H1 (cell line): ENCODE measurements at regions not wholly inside any gene's neighbourhood (a gene's known extent, or its start where the extent isn't known, plus 50 kb on each side); places are given as distances from the start of the nearest gene placed in this dataset.

Experiments
- CTCF ChIA-PET: fragments of 300-600 bp; sonication (Branson Sonifier 250); formaldehyde crosslinking; loops from one replicate; lab custom pipeline; 2021; ENCODE audit not compliant: partially characterized antibody; lab: Charles Lee
- POLR2A ChIA-PET: fragments of 300-600 bp; sonication (Branson Sonifier 250); formaldehyde crosslinking; loops from one replicate; lab custom pipeline; 2021; ENCODE audit warnings: inconsistent platforms; ENCODE audit not compliant: partially characterized antibody; lab: Charles Lee
- DNase-seq, 2 experiments: peaks; one replicate each; pipeline versions ENCODE4 v3.0.0 to v3.0.0-alpha.2; 2010 to 2022; ENCODE audit warnings: low spot score in 2 of 2, low read depth in 1 of 2, mixed read lengths in 1 of 2
- FAIRE-seq: peaks from 2 replicates; lab custom pipeline; 2011; peaks lifted over from hg19 to GRCh38; lab: Jason Lieb, UNC
- H2AFZ ChIP-seq: 2 replicates; pipeline ENCODE4 v1.8.1; 2012; ENCODE audit warnings: low read length, inconsistent platforms
- H2AK5ac ChIP-seq: 2 replicates; pipeline ENCODE4 v1.6.1; 2013; ENCODE audit warnings: low read depth, low read length
- H2BK120ac ChIP-seq: replicated peaks from 2 replicates; pipeline ENCODE3; 2013; ENCODE audit warnings: low read depth, low read length, inconsistent platforms
- H2BK12ac ChIP-seq: 2 replicates; pipeline ENCODE4 v1.6.1; 2013; ENCODE audit warnings: low read depth, low read length
- H2BK15ac ChIP-seq: 2 replicates; pipeline ENCODE4 v1.6.1; 2013; ENCODE audit warnings: low read length
- H2BK20ac ChIP-seq: 2 replicates; pipeline ENCODE4 v1.6.1; 2013; ENCODE audit warnings: low read length
- H2BK5ac ChIP-seq: 2 replicates; pipeline ENCODE4 v1.6.1; 2013; ENCODE audit warnings: low read depth, low read length
- H3K14ac ChIP-seq: 2 replicates; pipeline ENCODE4 v1.6.1; 2013; ENCODE audit warnings: inconsistent platforms; ENCODE audit not compliant: insufficient read length
- H3K18ac ChIP-seq: 2 replicates; pipeline ENCODE4 v1.6.1; 2013; ENCODE audit warnings: low read length; ENCODE audit errors: extremely low read depth
- H3K23ac ChIP-seq: 2 replicates; pipeline ENCODE4 v1.6.1; 2013; ENCODE audit warnings: inconsistent platforms; ENCODE audit not compliant: insufficient read length
- H3K23me2 ChIP-seq: 2 replicates; pipeline ENCODE4 v1.6.1; 2013; ENCODE audit warnings: low read depth, low read length
- H3K27ac ChIP-seq: 2 replicates; pipeline ENCODE4 v1.6.1; 2011; ENCODE audit warnings: low read depth, low read length, inconsistent platforms
- H3K27me3 ChIP-seq, 4 experiments: replicated peaks in 1 of 4; 1 replicate in 1 of 4; 2 replicates in 3 of 4; pipeline versions ENCODE4 v1.6.1 to v1.8.1; 2011 to 2013; ENCODE audit warnings: low read length in 3 of 4, mild to moderate bottlenecking in 3 of 4, inconsistent platforms in 2 of 4, mixed read lengths in 2 of 4, moderate library complexity in 1 of 4; ENCODE audit not compliant: control insufficient read depth in 3 of 4, insufficient read depth in 3 of 4; ENCODE audit errors: extremely low read depth in 1 of 4
- H3K36me3 ChIP-seq, 4 experiments: 2 replicates each; pipeline versions ENCODE4 v1.6.1 to v1.8.1; 2011 to 2013; ENCODE audit warnings: mild to moderate bottlenecking in 4 of 4, low read length in 3 of 4, moderate library complexity in 2 of 4, control low read depth in 1 of 4, inconsistent platforms in 1 of 4; ENCODE audit not compliant: insufficient read depth in 4 of 4, control insufficient read depth in 2 of 4
- H3K4ac ChIP-seq: replicated peaks from 2 replicates; pipeline ENCODE3; 2013; ENCODE audit warnings: low read length, low read depth, mixed read lengths, inconsistent platforms; ENCODE audit not compliant: insufficient read length
- H3K4me1 ChIP-seq, 4 experiments: replicated peaks in 1 of 4; 1 replicate in 1 of 4; 2 replicates in 3 of 4; pipeline versions ENCODE4 v1.6.1 to v1.8.1; 2011 to 2013; ENCODE audit warnings: low read length in 3 of 4, inconsistent platforms in 2 of 4, mixed read lengths in 1 of 4; ENCODE audit not compliant: insufficient read depth in 4 of 4, control insufficient read depth in 3 of 4
- H3K4me2 ChIP-seq, 2 experiments: 2 replicates each; pipeline versions ENCODE4 v1.6.1 to v1.8.1; 2011 to 2013; ENCODE audit warnings: low read depth in 2 of 2, low read length in 2 of 2, control low read depth in 1 of 2, inconsistent platforms in 1 of 2, mild to moderate bottlenecking in 1 of 2; ENCODE audit not compliant: insufficient read depth in 1 of 2
- H3K4me3 ChIP-seq, 4 experiments: fragments of 200-600, 300-600 bp in 1 of 4; sonication (generic), shearing (Covaris generic), sonication (Bioruptor Twin) in 1 of 4; 2 replicates each; pipeline versions ENCODE4 v1.5.1 to v1.8.1; 2011 to 2016; ENCODE audit warnings: low read length in 4 of 4, low read depth in 3 of 4, control low read depth in 2 of 4, inconsistent platforms in 2 of 4, mild to moderate bottlenecking in 2 of 4, mixed read lengths in 1 of 4, moderate library complexity in 1 of 4; ENCODE audit not compliant: insufficient read depth in 2 of 4; ENCODE audit errors: extremely low read depth in 1 of 4
- H3K56ac ChIP-seq: replicated peaks from 2 replicates; pipeline ENCODE3; 2013; ENCODE audit warnings: low read depth, mild to moderate bottlenecking, mixed read lengths, low read length, inconsistent platforms; ENCODE audit not compliant: insufficient read length
- H3K79me1 ChIP-seq: 2 replicates; pipeline ENCODE4 v1.6.1; 2013; ENCODE audit warnings: low read depth, low read length, control low read depth
- H3K79me2 ChIP-seq, 2 experiments: 2 replicates each; pipeline versions ENCODE4 v1.6.1 to v1.8.1; 2012 to 2013; ENCODE audit warnings: low read length in 2 of 2, mild to moderate bottlenecking in 2 of 2, inconsistent platforms in 1 of 2; ENCODE audit not compliant: insufficient read depth in 2 of 2, control insufficient read depth in 1 of 2
- H3K9ac ChIP-seq, 4 experiments: replicated peaks in 1 of 4; 1 replicate in 1 of 4; 2 replicates in 3 of 4; pipeline versions ENCODE4 v1.6.1 to v1.8.1; 2011 to 2013; ENCODE audit warnings: low read depth in 3 of 4, low read length in 3 of 4, control low read depth in 2 of 4, mild to moderate bottlenecking in 2 of 4, moderate library complexity in 2 of 4, inconsistent platforms in 1 of 4; ENCODE audit errors: extremely low read depth in 1 of 4
- H3K9me3 ChIP-seq, 2 experiments: 2 replicates each; pipeline versions ENCODE4 v1.6.1 to v1.8.1; 2012 to 2013; ENCODE audit warnings: mild to moderate bottlenecking in 2 of 2, moderate library complexity in 2 of 2, control low read depth in 1 of 2, inconsistent platforms in 1 of 2, low read depth in 1 of 2, low read length in 1 of 2, mixed read lengths in 1 of 2; ENCODE audit not compliant: insufficient read depth in 2 of 2
- H4K20me1 ChIP-seq, 2 experiments: replicated peaks in 1 of 2; 2 replicates each; pipeline versions ENCODE3 to v1.8.1; 2011 to 2013; ENCODE audit warnings: inconsistent platforms in 2 of 2, low read length in 2 of 2, mild to moderate bottlenecking in 1 of 2; ENCODE audit not compliant: insufficient read depth in 2 of 2, control insufficient read depth in 1 of 2
- H4K5ac ChIP-seq: 2 replicates; pipeline ENCODE4 v1.6.1; 2013; ENCODE audit warnings: low read length, low read depth, mixed read lengths, inconsistent platforms; ENCODE audit not compliant: insufficient read length
- H4K8ac ChIP-seq: 2 replicates; pipeline ENCODE4 v1.8.0; 2013; ENCODE audit warnings: mild to moderate bottlenecking, moderate library complexity, low read length, inconsistent platforms; ENCODE audit not compliant: insufficient read depth; ENCODE audit errors: extremely low read depth
- H4K91ac ChIP-seq: replicated peaks from 2 replicates; pipeline ENCODE3; 2013; ENCODE audit warnings: low read length, mixed read lengths, inconsistent platforms; ENCODE audit not compliant: insufficient read length
- CEBPB ChIP-seq: IDR thresholded peaks from 2 replicates; pipeline ENCODE4 v1.6.1; 2012; ENCODE audit warnings: low read depth, low read length
- JUN ChIP-seq: IDR thresholded peaks from 2 replicates; pipeline ENCODE4 v1.6.1; 2011; ENCODE audit warnings: low read depth, mild to moderate bottlenecking, improper control_type of control experiment, low read length
- KDM4A ChIP-seq: IDR thresholded peaks from one replicate; pipeline ENCODE4 v1.7.1; 2012; ENCODE audit warnings: low read depth, mild to moderate bottlenecking, moderate library complexity, low read length, inconsistent platforms; ENCODE audit not compliant: severe bottlenecking
- SIRT6 ChIP-seq: IDR thresholded peaks from one replicate; pipeline ENCODE4 v1.7.1; 2012; ENCODE audit warnings: low read length, inconsistent platforms
- TAF7 ChIP-seq: optimal IDR thresholded peaks from 2 replicates; pipeline ENCODE3; 2011; ENCODE audit warnings: low read depth, mild to moderate bottlenecking, inconsistent platforms, low read length, moderate library complexity, borderline replicate concordance
- WGBS, 2 experiments: shearing (Covaris generic) in 1 of 2; methylation state at CpG; one replicate each; pipeline versions ENCODE4 v1.1.6 to v1.1.7; 2013 to 2015; ENCODE audit warnings: low lambda C conversion rate in 2 of 2, mixed read lengths in 2 of 2, inconsistent platforms in 1 of 2, low coverage in 1 of 2, missing lambda C conversion rate in 1 of 2; ENCODE audit not compliant: insufficient replicate concordance in 2 of 2, insufficient coverage in 1 of 2, insufficient read length in 1 of 2; ENCODE audit errors: extremely low coverage in 1 of 2, missing lambda C conversion rate in 1 of 2; 5-methylcytosine and 5-hydroxymethylcytosine counted together

GRCh38 chr6:111984081-111984480 is 69.8 kb upstream of the CCN6 start:
- Histone ChIP-seq H2BK12ac (peak overlapping the region; percentile 93), H3K27me3 (0 out of 7 replicates have a peak, but pooled peaks cover 0 to 3% (median 0%) of the 10 kb centered on the region in 4 experiments), H3K9ac (no peak overlapping the region), H2BK120ac (no peak overlapping the region), H3K23me2 (no peaks in the 10 kb centered on the region), H3K23ac (no peak overlapping the region), H4K91ac (no peak overlapping the region), H3K79me1 (no peaks in the 10 kb centered on the region), H3K4me1 (peaks cover 0 to 9% (median 6%) of the 10 kb centered on the region in 4 experiments; a peak in 3 of 7 replicates), H3K18ac (no peak overlapping the region), H2AK5ac (peak overlapping the region; percentile 91; the same call in 1 of the 2 replicates), H3K4ac (peak overlapping the region; percentile 15), H3K56ac (no peak overlapping the region), H3K36me3 (no peaks in the 10 kb centered on the region), H2BK15ac (no peak overlapping the region), H4K20me1 (no peaks in the 10 kb centered on the region), H2BK5ac (peak overlapping the region; percentile 53; the same call in 1 of the 2 replicates), H3K4me3 (no peak overlapping the region), H2BK20ac (peak overlapping the region; percentile 74; the same call in 1 of the 2 replicates), H2AFZ (no peak overlapping the region), H3K9me3 (no peaks in the 10 kb centered on the region), H4K5ac (no peak overlapping the region), H3K4me2 (no peak overlapping the region), H4K8ac (no peak overlapping the region), H3K27ac (no peak overlapping the region), H3K14ac (no peak overlapping the region), H3K79me2 (no peaks in the 10 kb centered on the region)
- DNase-seq, result no peak
- no peak for FAIRE-seq
- ChIA-PET CTCF (interaction anchor here (0.7 to 1.7 kb wide), 5 partner anchors 9 to 274 kb away, joined by 3 to 6 read pairs (median 3); no protein-coding TSS in a partner anchor), POLR2A (interaction anchor here (0.7 to 1.3 kb wide), 3 partner anchors 9 to 36 kb away, joined by 3 read pairs; no protein-coding TSS in a partner anchor)
- no peak for TF ChIP-seq CEBPB
- TF ChIP-seq KDM4A, result no peak
- no peak for TF ChIP-seq SIRT6
- no peak for TF ChIP-seq JUN
- no peak for TF ChIP-seq TAF7
- 90% methylated on average over 4 of the region's 4 CpGs; no CpG with 5 or more reads in 1 of the 2 experiments for WGBS, 2 experiments
